Astrocyte of the cerebellum (primary cell): ENCODE measurements at regions not wholly inside any gene's neighbourhood (a gene's known extent, or its start where the extent isn't known, plus 50 kb on each side); places are given as distances from the start of the nearest gene placed in this dataset.
A peak's percentile ranks its signal among the peaks of the same experiment; 100 is the strongest.

Source experiments
- DNase-seq: peaks from one replicate; pipeline ENCODE4 v3.0.0-alpha.2; 2011; ENCODE audit warnings: low read depth
- H3K4me3 ChIP-seq: 2 replicates; pipeline ENCODE4 v1.5.1; 2011; ENCODE audit warnings: mild to moderate bottlenecking, low read depth, low read length, moderate library complexity
- CTCF ChIP-seq: IDR thresholded peaks from 2 replicates; pipeline ENCODE4 v1.5.1; 2012; ENCODE audit warnings: low read length, low read depth, moderate library complexity, mild to moderate bottlenecking; ENCODE audit errors: missing control alignments
- in situ Hi-C: cut with HindIII; loops from 2 replicates; pipeline ENCODE4 v1.10.0; 2017; ENCODE audit warnings: low sequenced_read_pairs

GRCh38 chr3:168546707-168547106 lies 451.0 kb upstream of the GOLIM4 start:
- no peak for DNase-seq
- TF ChIP-seq CTCF = no peak
- in situ Hi-C loops = no loop called here
- H3K4me3 ChIP-seq = no peak overlapping the region

DNA sequence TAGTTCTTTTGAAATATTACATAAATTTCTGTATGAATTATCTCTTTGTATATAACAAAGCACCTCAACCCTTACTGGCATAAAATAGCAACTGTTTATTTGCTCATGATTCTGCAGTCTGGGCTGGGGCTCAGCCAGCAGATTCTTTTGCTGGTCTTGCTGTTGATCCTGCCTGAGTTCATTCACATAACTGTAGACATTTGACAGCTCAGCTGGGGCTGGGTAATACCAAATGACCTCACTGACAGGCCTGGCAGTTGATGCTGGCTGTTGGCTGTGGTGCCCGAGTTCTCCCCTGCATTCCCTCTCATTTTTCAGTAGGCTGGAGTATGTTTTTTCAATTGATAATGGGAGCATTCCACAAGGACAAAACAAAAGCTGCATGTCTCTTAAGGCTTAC lies 449.9 kb upstream of the GOLIM4 start:
- in situ Hi-C loops = no loop called here
- peak; percentile 8 for DNase-seq
- TF ChIP-seq CTCF = no peak
- no peak overlapping the region for H3K4me3 ChIP-seq

- DNase-seq = no peak
- no peak for TF ChIP-seq CTCF
Observed at GRCh38 chr3:168544097-168544957, 448.6 kb upstream of the GOLIM4 start.

DNA sequence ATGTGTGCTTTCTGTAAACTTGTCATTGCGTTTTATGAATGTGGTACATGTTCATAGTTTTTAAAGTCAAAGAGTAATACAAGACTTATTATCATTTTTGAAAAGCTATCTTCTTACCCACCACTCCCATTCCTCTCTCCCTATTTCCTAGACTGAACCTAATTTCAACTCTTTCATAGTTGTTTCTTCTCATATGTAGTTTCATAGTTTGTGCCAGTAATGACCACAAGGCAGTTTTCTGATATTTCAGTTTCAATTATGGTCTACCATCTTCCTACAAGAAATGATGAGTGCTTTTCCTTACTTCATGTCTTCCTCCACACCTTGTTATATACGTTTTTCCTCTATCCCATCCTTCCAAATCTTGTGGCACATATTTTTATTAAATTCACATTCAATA lies 445.0 kb upstream of the GOLIM4 start:
- no peak for TF ChIP-seq CTCF
- DNase-seq = no peak
- H3K4me3 ChIP-seq = no peak overlapping the region
- in situ Hi-C loops = no loop called here

More at GRCh38 chr3:168544097-168544957, 448.6 kb upstream of the GOLIM4 start:
- no peak overlapping the region for H3K4me3 ChIP-seq
- in situ Hi-C loops = no loop called here

DNA sequence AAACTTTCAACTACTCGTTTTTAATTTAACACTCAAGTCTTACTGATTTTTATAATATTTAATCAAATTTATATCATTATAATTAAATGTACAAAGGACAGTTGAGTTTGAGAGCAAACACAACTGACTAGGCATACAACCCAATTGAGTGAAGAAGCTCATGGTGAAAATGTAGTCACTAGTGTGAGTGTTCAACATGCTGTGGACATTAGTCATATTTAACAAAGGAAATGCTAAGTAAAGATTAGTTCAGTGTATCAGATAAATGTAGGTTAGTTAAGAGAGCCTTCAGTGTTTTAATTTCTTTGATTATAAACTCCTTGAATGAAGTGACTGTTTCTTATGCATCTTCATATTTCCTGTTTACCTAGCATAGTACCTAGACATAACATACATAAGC lies 444.2 kb upstream of the GOLIM4 start:
- no peak for DNase-seq
- in situ Hi-C loops = no loop called here
- no peak for TF ChIP-seq CTCF
- H3K4me3 ChIP-seq = no peak overlapping the region

GRCh38 chr3:168534761-168535160 lies 439.0 kb upstream of the GOLIM4 start:
- H3K4me3 ChIP-seq = no peak overlapping the region
- no peak for DNase-seq
- TF ChIP-seq CTCF = no peak
- in situ Hi-C loops = no loop called here
